ENCODE measurements at regions not wholly inside any gene's neighbourhood (a gene's known extent, or its start where the extent isn't known, plus 50 kb on each side); places are given as distances from the start of the nearest gene placed in this dataset.

DNA sequence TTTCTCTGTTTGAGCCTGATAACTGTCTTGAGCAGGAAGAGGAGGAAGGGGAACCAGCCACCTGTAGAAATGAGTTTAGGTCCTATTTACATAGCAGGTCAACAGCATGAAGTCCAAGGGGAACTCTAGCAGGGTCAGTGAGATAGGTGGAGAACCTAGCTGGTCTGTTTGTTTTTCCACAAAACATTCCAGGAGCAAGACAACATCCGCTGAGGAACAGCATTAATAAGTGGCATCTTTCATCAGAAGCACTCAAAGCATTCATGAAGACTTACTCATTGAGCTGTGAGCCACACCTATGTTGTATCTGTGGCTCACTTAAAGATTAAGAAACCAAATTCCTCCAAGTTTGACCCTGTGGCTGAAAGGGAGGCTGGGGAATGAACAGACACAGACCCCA lies 115.9 kb downstream of the ACTBL2 start:
- TF ChIP-seq, protein P1, sequence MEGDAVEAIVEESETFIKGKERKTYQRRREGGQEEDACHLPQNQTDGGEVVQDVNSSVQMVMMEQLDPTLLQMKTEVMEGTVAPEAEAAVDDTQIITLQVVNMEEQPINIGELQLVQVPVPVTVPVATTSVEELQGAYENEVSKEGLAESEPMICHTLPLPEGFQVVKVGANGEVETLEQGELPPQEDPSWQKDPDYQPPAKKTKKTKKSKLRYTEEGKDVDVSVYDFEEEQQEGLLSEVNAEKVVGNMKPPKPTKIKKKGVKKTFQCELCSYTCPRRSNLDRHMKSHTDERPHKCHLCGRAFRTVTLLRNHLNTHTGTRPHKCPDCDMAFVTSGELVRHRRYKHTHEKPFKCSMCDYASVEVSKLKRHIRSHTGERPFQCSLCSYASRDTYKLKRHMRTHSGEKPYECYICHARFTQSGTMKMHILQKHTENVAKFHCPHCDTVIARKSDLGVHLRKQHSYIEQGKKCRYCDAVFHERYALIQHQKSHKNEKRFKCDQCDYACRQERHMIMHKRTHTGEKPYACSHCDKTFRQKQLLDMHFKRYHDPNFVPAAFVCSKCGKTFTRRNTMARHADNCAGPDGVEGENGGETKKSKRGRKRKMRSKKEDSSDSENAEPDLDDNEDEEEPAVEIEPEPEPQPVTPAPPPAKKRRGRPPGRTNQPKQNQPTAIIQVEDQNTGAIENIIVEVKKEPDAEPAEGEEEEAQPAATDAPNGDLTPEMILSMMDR (IDR thresholded peaks at IDR 0.05): no peak
- no peak for TF ChIP-seq POLR2A (IDR thresholded peaks at IDR 0.05)
